ENCODE measurements at regions not wholly inside any gene's neighbourhood (a gene's known extent, or its start where the extent isn't known, plus 50 kb on each side); places are given as distances from the start of the nearest gene placed in this dataset.
"Not testable (repeated sequence)": the region's sequence is repeated elsewhere in the genome, so short reads cannot be mapped to it uniquely, and the experiment has no call there.

DNA sequence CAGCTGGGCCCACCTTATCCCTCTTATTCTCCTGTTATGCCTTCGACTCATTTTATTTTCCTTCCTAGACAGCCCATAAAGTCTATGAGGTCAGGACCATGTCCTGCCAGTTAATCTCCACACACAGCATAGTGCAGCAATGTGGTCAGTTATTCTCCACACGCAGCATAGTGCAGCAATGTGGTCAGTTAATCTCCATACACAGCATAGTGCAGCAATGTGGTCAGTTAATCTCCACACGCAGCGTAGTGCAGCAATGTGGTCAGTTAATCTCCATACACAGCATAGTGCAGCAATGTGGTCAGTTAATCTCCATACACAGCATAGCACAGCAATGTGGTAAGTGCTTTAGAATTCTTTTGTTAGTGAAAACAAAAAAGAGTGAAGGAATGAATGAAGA is 77.8 kb downstream of the TEX36 start:
- no peak for DNase-seq

DNA sequence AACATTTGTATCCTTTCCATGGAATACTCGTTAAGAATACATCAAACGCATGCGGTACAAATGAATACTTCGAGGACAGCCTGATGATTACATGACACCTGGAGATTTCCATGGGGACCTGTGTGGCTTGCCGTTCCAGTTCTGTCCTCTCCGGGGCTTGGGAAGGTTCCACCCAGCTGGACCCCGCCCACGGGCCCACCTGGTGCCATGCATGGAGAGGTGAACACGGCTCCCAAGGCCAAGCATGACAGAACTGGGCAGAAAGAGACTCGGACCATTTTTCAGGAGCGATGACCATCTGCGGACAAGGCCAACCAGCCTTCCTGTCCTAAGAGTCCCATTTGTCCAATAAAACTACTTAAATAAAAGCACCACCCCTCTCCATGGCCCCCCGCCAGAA is 80.1 kb downstream of the TEX36 start:
- DNase-seq, result no peak

DNA sequence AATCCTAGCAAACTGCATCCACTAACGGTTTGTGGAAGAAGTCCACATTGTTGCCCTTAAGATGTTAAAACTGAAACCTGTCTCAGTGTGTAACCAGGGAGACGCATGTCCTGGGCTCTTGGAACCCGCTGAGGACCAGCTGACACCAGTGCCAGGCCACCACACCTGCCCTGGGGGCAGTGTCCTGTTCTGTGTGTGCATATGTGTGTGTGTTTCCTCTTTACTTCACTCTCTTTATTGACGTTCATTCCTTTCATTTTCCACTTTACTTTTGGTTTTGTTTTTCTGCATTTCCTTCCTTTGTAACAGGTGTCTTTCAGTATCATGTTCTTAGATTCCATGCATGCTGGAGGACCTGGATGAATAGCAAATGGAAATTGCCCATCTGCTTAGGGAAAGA is 83.8 kb downstream of the TEX36 start:
- no peak for DNase-seq

DNA sequence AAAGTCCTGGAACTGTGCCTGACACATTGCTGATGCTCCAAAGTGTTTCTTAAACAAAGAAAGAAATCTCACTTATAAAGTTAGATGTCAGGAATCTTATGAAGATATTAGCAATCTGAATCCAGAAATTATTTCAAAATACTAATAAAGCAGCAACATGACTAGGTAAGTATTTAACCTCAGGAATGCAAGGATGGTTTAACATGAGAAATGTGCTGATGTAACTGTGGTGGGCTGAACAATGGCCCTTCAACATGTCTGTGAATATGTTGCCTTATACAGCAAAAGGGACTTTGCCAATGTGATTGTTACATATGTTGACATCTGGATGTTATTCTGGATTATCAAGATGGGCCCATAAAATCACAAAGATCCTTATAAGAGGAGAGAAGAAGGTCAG is 87.1 kb downstream of the TEX36 start:
- DNase-seq, result no peak

DNA sequence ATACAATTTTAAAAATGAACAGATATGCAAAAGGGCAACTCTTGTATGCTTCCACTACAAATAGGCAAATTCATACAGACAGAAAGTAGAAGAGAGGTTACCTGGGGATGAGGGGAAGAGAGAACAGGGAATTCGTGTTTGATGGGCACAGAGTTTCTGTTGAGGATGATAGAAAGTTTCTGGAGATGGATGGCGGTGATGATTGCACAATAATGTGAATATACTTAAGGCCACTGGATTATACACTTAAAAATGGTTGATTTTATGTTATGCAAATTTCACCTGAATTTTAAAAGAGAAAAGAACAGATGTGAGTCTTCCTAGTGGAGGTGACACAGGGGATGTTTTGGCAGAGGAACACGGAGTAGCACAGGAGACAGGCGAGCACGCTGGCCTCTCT is 89.3 kb downstream of the TEX36 start:
- DNase-seq, result no peak

DNA sequence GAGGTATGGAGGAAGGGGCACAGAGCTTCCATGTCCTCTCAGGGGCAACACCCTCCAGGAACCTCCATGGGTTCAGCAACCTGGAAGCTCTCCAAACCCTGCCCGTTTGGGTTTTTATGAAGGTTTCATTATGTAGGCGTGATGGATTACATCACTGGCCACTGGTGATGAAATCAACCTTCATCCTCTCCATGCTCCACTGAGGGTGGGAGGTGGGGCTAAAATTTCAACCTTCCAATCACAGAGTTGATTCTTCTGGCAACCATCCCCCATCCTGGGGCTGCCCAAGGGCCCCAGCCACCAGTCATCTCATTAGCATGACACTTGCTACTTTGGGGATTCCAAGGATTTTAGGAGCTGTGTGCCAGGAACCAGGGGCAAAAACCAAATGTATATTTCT is 90.1 kb downstream of the TEX36 start:
- no peak for DNase-seq

DNA sequence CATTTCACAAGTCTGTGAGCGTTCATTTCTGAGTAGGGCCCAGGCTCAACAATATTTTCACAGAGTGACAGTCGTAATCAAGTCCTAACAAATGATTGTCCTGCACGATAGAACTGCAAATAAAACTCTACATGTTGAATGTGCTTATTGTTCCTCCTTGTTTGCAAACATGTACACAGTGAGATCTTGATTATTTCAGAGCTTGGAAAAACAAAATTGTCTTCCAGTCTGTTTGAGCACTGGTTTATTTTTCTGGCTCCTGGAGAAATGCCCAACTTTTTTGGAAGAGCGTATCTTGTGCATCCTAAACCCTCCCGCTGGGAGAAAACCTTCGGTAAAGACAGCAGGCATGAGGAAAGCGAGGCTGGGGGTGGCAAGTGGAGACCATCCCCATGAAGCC is 91.1 kb downstream of the TEX36 start:
- DNase-seq, result no peak

DNA sequence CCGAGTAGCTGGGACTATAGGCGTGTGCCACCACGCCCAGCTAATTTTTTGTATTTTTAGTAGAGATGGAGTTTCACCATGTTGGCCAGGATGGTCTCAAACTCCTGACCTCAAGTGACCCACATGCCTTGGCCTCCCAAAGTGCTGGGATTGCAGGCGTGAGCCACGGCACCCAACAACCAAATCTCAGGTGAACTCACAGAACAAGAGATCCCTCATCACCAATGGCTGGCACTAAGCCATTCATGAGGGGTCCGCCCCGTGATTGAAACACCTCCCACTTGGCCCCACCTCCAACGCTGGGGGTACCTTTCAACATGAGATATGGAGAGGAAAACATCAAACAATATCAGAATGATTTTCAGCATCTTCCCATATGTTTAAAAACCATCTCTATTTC is 94.2 kb downstream of the TEX36 start:
- not testable (repeated sequence) for DNase-seq

DNA sequence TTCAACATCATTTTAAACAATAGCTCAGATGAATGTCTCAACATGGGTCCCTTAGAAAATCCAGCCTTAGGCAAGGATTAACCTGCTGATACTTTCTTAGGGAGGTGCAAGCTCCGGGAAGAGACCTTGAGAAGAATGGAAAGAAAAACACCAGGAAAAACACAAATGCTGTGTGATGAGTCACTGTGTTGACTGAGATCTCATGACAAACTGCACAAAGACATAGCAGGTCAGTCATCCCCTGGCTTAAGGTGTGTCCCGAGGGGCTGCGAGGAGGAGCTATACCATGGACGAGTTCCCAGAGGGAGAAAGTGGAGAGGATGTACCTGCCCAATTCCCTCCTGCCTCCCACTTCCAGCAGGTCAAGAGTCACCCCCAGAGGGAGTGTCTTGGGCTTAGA is 98.0 kb downstream of the TEX36 start:
- DNase-seq, result no peak

DNA sequence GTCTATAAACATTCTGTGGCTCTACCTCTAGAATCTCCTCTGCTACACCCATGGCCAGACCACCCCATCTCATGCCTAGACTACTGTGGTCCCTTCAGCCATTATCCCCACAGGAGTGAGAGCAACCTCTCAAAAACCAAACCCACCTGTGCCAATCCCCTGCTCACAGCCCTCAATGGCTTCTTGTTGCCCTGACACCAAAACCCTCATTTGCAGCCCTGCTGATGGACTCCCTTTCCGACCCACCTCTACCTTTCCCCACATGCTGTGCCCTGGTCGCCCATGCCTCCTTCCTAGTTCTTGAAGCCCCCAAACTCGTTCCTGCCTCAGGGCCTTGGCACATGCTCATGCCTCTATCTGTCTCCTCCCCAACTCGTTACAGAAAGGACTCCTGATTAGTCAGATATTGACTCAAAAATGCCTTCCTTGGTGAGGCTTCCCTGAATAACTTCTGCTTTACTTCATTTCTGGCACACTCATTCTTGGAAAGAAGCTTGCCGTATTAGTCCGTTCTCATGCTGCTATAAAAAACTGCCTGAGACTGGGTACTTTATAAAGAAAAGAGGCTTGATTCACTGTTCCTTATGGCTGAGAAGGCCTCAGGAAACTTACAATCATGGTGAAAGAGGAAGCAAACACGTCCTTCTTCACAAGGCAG is 104.2 kb downstream of the TEX36 start:
- DNase-seq, result no peak

DNA sequence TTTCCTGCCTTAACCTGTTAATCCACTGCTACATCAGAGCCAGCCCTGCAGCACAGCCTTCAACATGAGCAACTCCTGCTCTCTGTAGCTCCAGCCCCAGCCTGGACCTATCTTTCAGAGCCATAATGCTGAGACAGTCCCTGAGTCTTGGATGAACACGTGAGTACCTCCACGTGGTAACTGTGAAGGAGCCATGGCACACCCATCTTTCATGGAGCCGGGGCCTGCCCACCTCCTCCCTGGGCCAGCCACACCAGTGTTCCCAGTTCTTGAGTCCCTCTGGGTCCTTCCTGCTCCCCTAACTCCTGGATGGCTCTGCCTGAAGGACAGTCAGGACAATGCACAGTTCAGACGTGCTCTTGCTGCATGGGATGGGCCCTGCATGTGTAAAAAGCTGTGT is 107.1 kb downstream of the TEX36 start:
- DNase-seq, result no peak

DNA sequence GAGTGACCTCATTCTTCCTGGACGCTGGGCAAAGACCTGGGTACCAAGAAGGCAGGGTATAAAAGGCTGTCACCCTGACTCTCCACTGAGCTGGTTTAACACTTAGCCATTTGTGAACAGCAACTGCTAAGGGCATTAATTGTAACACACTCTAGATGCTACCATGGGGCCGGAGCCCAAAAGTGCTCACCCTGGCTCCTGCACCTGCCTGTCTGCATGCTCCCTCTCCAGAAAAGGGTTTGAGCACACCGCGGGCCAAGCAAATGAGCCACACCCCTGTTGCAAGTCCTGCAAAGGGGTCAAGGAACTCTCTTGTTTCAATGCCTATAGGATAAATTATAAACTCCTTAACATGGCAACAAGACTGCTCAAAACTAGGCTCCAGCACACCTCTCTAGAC is 114.8 kb downstream of the TEX36 start:
- no peak for DNase-seq

DNA sequence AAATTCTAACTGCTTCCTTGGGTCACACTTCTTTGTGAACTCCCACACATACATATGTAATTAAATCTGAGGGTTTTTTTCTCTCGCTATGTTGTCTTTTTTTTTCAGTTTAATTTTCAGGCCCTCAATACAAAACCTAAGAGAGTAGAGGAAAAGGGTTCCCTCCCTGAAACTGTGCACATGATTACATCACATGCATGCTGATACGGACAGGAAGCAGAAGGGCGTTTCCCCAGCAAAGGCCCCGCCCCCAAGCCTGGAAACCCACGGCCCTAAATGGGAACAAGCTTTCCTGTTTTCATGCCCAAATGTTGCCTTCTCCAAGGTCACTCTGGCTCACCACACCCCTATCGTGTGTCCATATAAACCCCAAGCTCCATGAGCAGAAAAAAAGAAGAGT is 115.4 kb downstream of the TEX36 start:
- DNase-seq, result no peak

DNA sequence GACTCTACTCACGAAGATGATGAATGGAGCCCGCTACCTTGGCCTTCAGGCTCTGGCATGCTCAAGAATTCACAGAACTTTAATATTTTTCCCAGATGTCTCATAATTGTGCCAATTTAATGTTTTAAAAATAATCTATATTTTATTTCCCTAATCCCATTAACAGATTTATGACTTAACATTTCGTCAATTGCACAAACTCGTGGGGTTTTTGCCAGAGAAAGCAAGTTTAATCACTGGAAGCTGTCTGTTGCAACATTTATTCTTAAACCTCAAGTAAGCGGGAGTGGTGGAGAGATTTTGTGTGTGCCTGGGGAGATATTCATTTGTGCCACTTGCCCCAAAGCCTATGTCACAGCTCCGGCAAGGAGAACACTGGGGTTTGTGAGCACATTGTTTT is 117.9 kb downstream of the TEX36 start:
- no peak for DNase-seq

DNA sequence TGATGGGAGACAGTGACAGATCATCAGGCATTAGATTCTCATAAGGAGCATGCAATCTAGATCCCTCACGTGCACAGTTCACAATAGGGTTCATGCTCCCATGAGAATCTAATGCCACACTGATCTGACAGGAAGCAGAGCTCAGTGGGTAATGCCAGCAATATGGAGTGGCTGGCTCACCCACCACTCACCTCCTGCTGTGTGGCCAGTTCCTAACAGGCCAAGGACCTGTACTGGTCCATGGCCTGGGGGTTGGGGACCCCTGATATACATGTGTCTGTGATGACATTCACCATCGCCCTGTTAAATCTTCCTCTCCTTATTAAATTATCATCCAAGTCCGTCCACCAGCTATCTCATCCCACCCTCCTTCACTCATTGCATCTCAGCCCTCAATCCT is 118.4 kb downstream of the TEX36 start:
- DNase-seq, result no peak

DNA sequence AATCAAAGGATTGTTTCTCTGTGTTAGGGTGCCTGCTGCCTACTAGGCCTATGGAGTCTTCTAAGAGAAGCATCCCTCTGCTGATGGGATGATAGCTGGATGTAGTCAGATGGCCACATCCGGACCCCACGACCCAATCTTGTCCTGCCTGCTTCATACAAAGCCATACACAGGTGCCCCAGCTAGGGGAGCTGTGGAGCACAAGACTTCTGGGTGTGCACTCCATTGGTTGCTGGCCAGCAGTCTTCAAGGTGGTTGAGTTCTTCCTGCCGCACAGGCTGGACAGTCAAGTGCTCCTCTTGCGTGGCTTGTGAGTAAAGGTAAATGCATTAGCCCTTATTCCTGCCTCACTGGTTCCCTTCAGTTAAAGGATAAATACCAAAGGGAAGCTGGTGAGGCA is 120.2 kb downstream of the TEX36 start:
- no peak for DNase-seq

DNA sequence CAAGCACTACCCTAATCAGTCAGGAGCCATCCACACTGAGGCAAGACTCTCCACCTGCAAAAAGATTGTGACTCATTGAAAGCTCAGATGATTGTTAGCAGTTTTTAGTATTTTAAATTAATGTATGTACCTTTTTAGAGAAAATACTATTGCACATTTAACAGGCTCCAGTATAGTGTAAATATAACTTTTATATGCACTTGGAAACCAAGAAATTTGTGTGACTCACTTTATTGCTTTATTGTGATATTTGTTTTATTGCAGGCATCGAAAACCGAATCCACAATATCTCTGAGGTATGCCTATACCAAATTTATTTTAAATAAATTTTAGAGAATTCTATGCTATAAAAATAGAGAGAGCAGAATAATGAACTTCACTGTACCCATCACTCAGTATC is 122.0 kb downstream of the TEX36 start:
- DNase-seq, result no peak

DNA sequence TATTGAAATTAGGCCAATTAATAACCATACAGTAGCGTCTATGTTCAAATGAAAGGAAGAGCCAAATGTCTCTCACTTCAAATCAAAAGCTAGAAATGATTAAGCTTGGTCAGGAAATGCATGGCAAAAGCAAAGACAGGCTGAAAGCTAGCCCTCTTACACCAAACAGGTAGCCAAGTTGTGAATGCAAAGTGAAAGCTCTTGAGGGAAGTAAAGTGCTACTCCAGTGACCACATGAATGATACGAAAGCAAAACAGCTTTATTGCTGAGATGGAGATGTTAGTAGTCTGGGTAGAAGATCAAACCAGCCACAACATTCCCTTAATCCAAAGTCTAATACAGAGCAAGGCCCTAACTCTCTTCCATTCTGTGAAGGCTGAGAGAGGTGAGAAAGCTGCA is 123.8 kb downstream of the TEX36 start:
- DNase-seq, result no peak

DNA sequence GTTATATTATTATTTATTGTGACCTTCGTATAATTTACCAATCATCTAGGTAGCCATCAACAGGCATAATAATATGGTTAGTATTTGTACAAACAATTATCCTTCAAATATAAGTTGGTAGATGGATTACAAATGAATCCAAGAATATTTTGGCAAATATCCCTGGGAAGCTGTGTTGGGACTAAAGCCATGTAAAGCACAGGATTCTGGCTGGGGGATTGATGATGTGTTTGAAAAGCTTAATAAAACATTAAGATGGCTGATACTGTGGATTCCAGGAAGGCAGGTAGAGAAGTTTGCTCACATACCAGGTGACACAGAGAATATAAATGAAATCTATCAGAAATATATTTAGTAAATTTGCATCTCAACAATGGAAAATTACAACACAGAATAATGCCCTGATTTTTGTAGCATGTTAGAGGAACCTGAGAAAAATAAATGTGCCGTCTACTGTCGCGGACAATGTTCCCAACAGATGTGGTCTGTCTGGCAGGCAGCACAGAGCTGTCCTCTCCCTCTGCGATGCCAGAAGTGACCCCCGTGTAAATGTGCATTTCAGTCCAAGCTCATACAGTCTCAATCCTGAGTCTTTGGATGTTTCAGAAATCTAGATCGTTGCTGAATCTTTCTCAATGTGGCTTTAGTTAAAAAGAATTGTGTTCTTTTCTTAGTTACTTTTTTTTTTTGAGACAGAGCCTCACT is 125.0 kb downstream of the TEX36 start:
- no peak for DNase-seq

DNA sequence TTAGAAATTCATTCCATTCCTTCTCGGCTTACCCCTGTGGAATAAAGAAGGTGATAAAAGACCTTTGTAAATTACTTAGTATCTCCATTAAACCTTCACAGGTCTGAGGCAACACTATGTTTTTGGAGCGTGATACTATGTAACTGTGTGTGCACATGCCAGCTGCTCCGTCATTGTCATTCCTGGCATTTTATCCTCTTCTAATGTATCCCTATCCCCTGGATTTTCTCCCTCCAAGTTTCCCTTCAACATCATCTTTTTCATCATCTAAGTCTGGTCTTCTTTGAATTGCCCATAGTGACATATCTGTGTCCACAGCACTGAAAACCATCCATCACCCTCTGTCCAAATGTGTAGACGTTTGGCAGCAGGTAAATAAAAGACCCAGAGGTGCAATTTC is 125.7 kb downstream of the TEX36 start:
- no peak for DNase-seq

DNA sequence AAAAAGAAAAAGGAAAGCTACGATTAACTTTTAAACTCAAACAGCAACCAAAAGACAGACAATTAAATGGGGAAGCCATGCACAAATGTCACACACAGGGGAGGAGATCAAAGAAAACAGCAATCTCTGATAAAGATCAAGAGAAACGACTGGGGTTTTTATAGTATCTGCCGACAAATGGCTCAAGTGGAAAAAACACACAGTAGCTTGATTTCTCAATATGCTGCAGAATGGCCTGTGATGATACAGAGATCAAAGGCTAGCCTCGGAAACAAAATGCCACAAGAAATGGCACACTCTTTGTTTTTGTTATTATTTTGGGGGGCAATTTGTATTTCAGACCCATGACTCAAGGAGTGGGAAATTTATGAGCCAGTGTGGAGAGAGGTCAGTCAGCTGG is 126.1 kb downstream of the TEX36 start:
- no peak for DNase-seq

DNA sequence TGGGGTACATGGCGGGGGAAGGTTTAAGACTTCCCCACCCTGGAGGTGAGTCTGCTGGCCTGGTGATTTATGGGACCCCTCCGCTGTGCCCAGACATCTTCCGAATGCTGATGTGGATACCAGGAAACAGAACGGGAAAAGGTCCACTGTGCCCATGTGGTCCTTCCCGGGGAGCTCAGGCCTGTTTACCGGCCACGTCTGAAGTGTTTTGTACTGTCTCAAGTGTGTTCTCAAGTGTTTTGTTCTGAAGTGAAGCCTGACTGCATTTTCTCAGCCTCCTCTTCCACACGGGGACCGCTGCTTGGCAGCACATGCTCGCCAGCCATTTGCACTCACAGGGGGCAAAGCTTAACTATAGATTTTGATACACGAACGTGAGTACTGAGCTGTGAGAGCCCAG is 127.2 kb downstream of the TEX36 start:
- no peak for DNase-seq

DNA sequence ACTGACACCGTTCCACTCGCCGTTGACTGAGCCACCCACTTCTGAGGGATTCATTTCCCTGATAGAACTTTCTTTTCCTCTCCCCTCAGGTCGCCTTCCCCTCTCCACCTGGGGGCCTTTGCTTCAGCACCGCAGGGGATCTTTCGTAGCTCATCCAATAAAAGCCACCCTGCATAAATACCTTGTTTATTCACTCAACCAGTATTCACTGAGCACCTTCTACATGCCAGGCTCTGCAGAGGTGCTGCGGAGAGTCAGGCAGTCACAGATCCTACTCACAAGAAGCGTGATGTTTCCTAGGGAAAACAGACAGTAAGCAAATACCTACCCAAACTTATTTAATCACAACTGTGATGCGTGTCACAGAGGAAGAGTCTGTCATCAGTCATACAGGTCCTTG is 127.7 kb downstream of the TEX36 start:
- DNase-seq, result no peak

DNA sequence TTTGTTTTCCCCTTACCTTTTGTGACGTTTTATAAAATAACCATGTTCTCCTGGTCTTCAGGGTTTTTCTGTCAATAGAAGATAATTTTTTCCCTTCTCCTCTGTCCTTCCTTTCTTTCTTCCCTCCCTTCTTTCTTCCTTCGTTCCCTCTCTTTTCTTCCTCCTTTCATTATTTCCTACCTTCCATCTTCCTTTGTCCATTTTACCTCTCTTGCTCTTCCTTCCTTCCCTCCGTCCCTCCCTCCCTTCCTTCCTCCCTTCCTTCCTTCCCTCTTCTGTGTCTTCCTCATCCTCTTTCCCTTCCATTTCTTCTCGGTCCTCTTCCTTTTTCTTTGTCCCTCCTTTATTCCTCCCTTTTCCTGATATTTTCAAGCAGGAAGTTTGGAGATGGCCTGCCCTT is 128.2 kb downstream of the TEX36 start:
- DNase-seq, result no peak

DNA sequence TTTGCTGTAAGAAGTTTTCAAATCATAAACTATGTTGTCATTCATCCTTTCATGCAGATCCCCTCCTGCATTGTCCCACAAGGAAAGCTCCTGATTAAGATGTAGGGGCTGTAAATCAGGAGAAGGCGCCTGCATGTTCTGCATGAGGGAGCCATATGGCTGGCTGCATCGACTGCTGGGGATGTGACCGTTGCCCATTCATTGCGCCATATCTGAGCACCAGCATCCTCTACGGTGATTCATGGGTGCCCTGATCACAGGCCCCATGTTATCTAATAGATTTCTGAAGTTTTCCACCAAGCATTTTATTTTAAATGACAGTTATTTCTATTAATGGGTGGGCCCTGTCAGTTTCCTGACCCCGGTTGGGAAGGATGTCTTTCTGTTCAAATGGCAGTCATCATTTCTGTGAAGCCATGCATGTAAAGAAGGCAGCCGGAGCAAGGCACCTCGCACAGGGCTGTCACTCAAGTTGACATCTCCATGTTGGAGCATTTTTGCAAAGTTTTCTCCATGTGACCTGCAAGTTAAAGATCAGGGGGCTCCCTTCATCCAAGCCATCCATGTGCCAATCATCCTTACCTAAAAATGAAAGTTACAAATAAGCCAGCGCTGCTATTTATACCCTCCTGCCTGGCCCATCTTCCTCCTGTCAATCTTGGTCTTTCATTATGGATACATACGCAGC is 128.8 kb downstream of the TEX36 start:
- DNase-seq, result no peak

All from NCI-H2081 treated with DMSO at 0.1 percent for 48 hours (cell line).